MM.1S (cell line): ENCODE measurements at regions not wholly inside any gene's neighbourhood (a gene's known extent, or its start where the extent isn't known, plus 50 kb on each side); places are given as distances from the start of the nearest gene placed in this dataset.

ENCODE experiments used
- DNase-seq: peaks from one replicate; pipeline ENCODE4 v3.0.0-alpha.2; 2015
- H2AFZ ChIP-seq: fragments of 300-600 bp; sonication (generic); 2 replicates; pipeline ENCODE4 v1.6.0; 2016; ENCODE audit warnings: antibody characterized with exemption, low read length
- H3F3A ChIP-seq: fragments of 300-600 bp; sonication (generic); 2 replicates; pipeline ENCODE4 v1.6.1; 2016; ENCODE audit warnings: mild to moderate bottlenecking, antibody characterized with exemption, low read length, moderate library complexity, mixed read lengths; ENCODE audit not compliant: insufficient read depth
- H3K27ac ChIP-seq: fragments of 300-600 bp; sonication (generic); 2 replicates; pipeline ENCODE4 v1.5.1; 2016; ENCODE audit warnings: mild to moderate bottlenecking, low read length
- H3K27me3 ChIP-seq: fragments of 300-600 bp; sonication (generic); replicated peaks from 2 replicates; pipeline ENCODE4 v1.6.0; 2016; ENCODE audit warnings: low read length; ENCODE audit not compliant: insufficient read depth
- H3K36me3 ChIP-seq: fragments of 300-600 bp; sonication (generic); replicated peaks from 2 replicates; pipeline ENCODE4 v1.6.1; 2016; ENCODE audit warnings: mild to moderate bottlenecking, low read length, mixed read lengths; ENCODE audit not compliant: insufficient read depth
- H3K4me1 ChIP-seq: fragments of 300-600 bp; sonication (generic); 2 replicates; pipeline ENCODE4 v1.6.1; 2016; ENCODE audit warnings: low read length, mixed read lengths
- H3K4me2 ChIP-seq: fragments of 300-600 bp; sonication (generic); 2 replicates; pipeline ENCODE4 v1.6.0; 2016; ENCODE audit warnings: low read depth, low read length
- H3K4me3 ChIP-seq: fragments of 300-600 bp; sonication (generic); 2 replicates; pipeline ENCODE4 v1.5.1; 2016; ENCODE audit warnings: low read length, mixed read lengths
- H3K79me2 ChIP-seq: fragments of 300-600 bp; sonication (generic); 2 replicates; pipeline ENCODE4 v1.6.1; 2016; ENCODE audit warnings: mixed run types, low read length, mixed read lengths
- H3K9ac ChIP-seq: fragments of 300-600 bp; sonication (generic); 2 replicates; pipeline ENCODE4 v1.6.1; 2016; ENCODE audit warnings: low read length, mixed read lengths
- H3K9me2 ChIP-seq: fragments of 300-600 bp; sonication (generic); replicated peaks from 2 replicates; pipeline ENCODE4 v1.6.1; 2016; ENCODE audit warnings: mild to moderate bottlenecking, low read length, mixed read lengths; ENCODE audit not compliant: insufficient read depth
- H3K9me3 ChIP-seq: fragments of 300-600 bp; sonication (generic); replicated peaks from 2 replicates; pipeline ENCODE4 v1.6.1; 2016; ENCODE audit warnings: mild to moderate bottlenecking, low read length, mixed read lengths; ENCODE audit not compliant: insufficient read depth
- H4K20me1 ChIP-seq: fragments of 300-600 bp; sonication (generic); 2 replicates; pipeline ENCODE4 v1.6.1; 2016; ENCODE audit warnings: mild to moderate bottlenecking, low read length, moderate library complexity, mixed read lengths; ENCODE audit not compliant: insufficient read depth
- EZH2 ChIP-seq: fragments of 300-600 bp; sonication (generic); optimal IDR thresholded peaks from 2 replicates; pipeline ENCODE3; 2017; ENCODE audit warnings: low read depth, mild to moderate bottlenecking, antibody characterized with exemption, low read length, mixed read lengths
- EZH2phosphoT487 ChIP-seq: fragments of 300-600 bp; sonication (generic); IDR thresholded peaks from 2 replicates; pipeline ENCODE4 v1.6.1; 2018; ENCODE audit warnings: antibody characterized with exemption, low read length
- TF ChIP-seq, protein P1 (sequence below): fragments of 300-600 bp; sonication (generic); IDR thresholded peaks from 2 replicates; pipeline ENCODE4 v1.5.1; 2016; ENCODE audit warnings: antibody characterized with exemption, low read length, mixed read lengths

DNA sequence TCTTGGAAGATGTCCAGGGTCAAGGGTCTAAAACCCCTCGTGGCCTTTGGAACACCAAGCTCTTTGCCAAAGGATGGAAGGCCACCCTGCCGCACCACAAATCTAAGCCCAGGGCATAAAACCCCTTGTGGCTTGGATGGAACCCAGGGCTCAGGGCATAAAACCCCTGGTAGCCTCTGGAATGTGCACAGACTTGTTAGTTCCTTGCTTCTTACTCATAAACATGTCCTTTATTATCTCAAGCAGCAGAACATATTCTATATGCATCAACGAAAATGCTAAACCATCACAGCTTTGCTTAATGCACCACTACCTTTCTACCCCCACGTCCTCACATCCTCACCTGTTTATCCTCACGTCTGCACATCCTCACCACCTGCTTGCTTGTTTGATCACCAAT, 998.0 kb downstream of the DSC3 start:
- Histone ChIP-seq H3K9me2 (no peaks in the 10 kb centered on the region), H3K79me2 (no peaks in the 10 kb centered on the region), H2AFZ (no peak overlapping the region), H3K4me3 (no peak overlapping the region), H4K20me1 (no peaks in the 10 kb centered on the region), H3K9me3 (no peaks in the 10 kb centered on the region), H3K9ac (no peak overlapping the region), H3K27me3 (no peaks in the 10 kb centered on the region), H3K36me3 (no peaks in the 10 kb centered on the region), H3K4me2 (no peak overlapping the region), H3K27ac (no peak overlapping the region), H3K4me1 (no peaks in the 10 kb centered on the region), H3F3A (no peaks in the 10 kb centered on the region)
- DNase-seq: no peak
- TF ChIP-seq EZH2: no peak

DNA sequence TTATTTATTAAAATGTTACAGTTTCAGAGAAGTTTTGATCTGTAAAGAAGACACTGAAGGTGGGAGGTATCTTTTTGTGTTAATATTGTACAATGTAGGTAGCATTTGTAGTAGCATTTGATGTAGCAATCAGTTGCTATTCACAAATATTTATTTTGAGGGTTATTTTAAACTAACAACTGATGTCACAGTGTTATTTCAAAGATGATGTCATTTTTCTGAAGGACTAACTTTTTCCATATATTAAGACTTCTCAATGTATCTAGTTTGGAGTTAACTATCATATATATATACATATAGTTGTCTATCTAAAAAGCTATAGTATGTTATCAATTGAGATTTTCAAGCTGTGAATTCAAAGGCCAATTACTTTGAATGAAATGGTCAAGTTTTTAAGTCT, 1003.3 kb downstream of the DSC3 start:
- no peak overlapping the region for H3K4me3 ChIP-seq
- H4K20me1 ChIP-seq: no peaks in the 10 kb centered on the region
- no peaks in the 10 kb centered on the region for H3F3A ChIP-seq
- no peaks in the 10 kb centered on the region for H3K27me3 ChIP-seq
- H3K4me1 ChIP-seq: no peaks in the 10 kb centered on the region
- no peak overlapping the region for H3K27ac ChIP-seq
- no peak overlapping the region for H3K9ac ChIP-seq
- no peak overlapping the region for H2AFZ ChIP-seq
- H3K9me3 ChIP-seq: no peaks in the 10 kb centered on the region
- DNase-seq: no peak
- no peak overlapping the region for H3K4me2 ChIP-seq
- H3K9me2 ChIP-seq: no peaks in the 10 kb centered on the region
- H3K79me2 ChIP-seq: no peaks in the 10 kb centered on the region
- TF ChIP-seq EZH2 (no peak), EZH2phosphoT487 (no peak)
- TF ChIP-seq, protein P1, sequence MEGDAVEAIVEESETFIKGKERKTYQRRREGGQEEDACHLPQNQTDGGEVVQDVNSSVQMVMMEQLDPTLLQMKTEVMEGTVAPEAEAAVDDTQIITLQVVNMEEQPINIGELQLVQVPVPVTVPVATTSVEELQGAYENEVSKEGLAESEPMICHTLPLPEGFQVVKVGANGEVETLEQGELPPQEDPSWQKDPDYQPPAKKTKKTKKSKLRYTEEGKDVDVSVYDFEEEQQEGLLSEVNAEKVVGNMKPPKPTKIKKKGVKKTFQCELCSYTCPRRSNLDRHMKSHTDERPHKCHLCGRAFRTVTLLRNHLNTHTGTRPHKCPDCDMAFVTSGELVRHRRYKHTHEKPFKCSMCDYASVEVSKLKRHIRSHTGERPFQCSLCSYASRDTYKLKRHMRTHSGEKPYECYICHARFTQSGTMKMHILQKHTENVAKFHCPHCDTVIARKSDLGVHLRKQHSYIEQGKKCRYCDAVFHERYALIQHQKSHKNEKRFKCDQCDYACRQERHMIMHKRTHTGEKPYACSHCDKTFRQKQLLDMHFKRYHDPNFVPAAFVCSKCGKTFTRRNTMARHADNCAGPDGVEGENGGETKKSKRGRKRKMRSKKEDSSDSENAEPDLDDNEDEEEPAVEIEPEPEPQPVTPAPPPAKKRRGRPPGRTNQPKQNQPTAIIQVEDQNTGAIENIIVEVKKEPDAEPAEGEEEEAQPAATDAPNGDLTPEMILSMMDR: no peak
- no peaks in the 10 kb centered on the region for H3K36me3 ChIP-seq

DNA sequence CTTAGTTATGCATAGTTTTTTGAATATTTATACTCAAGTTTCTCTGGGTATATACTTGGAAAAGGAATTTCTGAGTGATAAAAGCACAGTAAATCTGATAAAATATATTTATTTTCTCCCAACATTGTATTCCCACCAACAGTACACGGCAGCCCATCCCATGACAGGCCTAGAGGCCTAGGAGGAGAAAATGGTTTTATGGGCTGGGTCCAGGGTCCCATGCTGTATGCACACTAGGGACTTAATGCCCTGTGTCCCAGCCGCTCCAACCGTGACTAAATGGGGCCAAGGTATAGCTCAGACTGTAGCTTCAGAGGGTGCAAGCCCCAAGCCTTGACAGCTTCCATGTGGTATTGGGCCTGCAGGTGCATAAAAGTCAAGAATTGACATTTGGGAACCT, 1007.7 kb downstream of the DSC3 start:
- Histone ChIP-seq H3K4me1 (no peaks in the 10 kb centered on the region), H3K36me3 (no peaks in the 10 kb centered on the region), H3K27me3 (no peaks in the 10 kb centered on the region), H3K9me2 (no peaks in the 10 kb centered on the region), H3K9ac (no peak overlapping the region), H3K27ac (no peak overlapping the region), H4K20me1 (no peaks in the 10 kb centered on the region), H3K9me3 (no peaks in the 10 kb centered on the region), H3K4me3 (no peak overlapping the region), H3K79me2 (no peaks in the 10 kb centered on the region), H2AFZ (no peak overlapping the region), H3F3A (no peaks in the 10 kb centered on the region), H3K4me2 (no peak overlapping the region)
- DNase-seq: no peak
- TF ChIP-seq EZH2 (no peak), EZH2phosphoT487 (no peak)
- TF ChIP-seq, protein P1: no peak

DNA sequence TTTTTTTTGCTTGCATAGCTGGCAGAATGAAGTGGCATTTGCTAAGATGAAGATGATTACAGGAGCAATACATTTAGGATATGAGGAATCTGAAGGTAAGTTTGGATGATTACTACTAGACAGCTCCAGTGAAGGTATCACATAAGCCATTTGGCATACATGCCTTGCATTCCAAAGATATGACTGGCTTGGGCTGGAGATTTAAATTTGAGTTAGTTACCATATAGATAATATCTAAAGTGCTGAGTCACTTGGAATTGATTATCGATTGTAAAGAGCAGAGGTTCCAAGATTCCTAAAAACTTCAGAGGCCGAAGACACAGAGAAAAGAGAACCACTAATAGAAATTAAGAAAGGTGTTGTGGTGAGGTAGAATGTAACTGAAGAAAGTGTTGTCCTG, 1026.4 kb downstream of the DSC3 start:
- Histone ChIP-seq H2AFZ (no peak overlapping the region), H3K36me3 (no peaks in the 10 kb centered on the region), H3K79me2 (no peaks in the 10 kb centered on the region), H3K27me3 (no peaks in the 10 kb centered on the region), H3K27ac (no peak overlapping the region), H3K9me3 (no peaks in the 10 kb centered on the region), H3K9ac (no peak overlapping the region), H3K4me1 (no peaks in the 10 kb centered on the region), H3K4me3 (no peak overlapping the region), H3K4me2 (no peak overlapping the region), H4K20me1 (no peaks in the 10 kb centered on the region), H3F3A (no peaks in the 10 kb centered on the region), H3K9me2 (no peaks in the 10 kb centered on the region)
- no peak for DNase-seq
- TF ChIP-seq EZH2 (no peak), EZH2phosphoT487 (no peak)
- TF ChIP-seq, protein P1: no peak
